WTC11 (cell line): ENCODE measurements at regions not wholly inside any gene's neighbourhood (a gene's known extent, or its start where the extent isn't known, plus 50 kb on each side); places are given as distances from the start of the nearest gene placed in this dataset.

Source experiments
- CTCF ChIP-seq: fragments of 200-600 bp; IDR thresholded peaks from 2 replicates; pipeline ENCODE4 v1.8.0; 2022; ENCODE audit warnings: antibody characterized with exemption
- E2F5 ChIP-seq: sonication (generic); formaldehyde crosslinking; IDR thresholded peaks from 2 replicates; pipeline ENCODE4 v1.8.1; 2022; ENCODE audit warnings: mild to moderate bottlenecking, moderate library complexity, missing genetic modification reagents
- FOXJ3 ChIP-seq: sonication (generic); formaldehyde crosslinking; IDR thresholded peaks from 2 replicates; pipeline ENCODE4 v1.9.0; 2021; ENCODE audit warnings: missing genetic modification reagents, mild to moderate bottlenecking, borderline replicate concordance
- KAT7 ChIP-seq: sonication (generic); formaldehyde crosslinking; IDR thresholded peaks from 2 replicates; pipeline ENCODE4 v1.8.1; 2023; ENCODE audit warnings: missing genetic modification reagents, mild to moderate bottlenecking, borderline replicate concordance
- NR1H2 ChIP-seq: sonication (generic); formaldehyde crosslinking; IDR thresholded peaks from 2 replicates; pipeline ENCODE4 v1.9.0; 2021; ENCODE audit warnings: mild to moderate bottlenecking, moderate library complexity, missing genetic modification reagents
- SP1 ChIP-seq: sonication (generic); formaldehyde crosslinking; conservative IDR thresholded peaks from 2 replicates; pipeline ENCODE4 v1.8.1; 2022; ENCODE audit warnings: missing genetic modification reagents
- USF2 ChIP-seq: sonication (generic); formaldehyde crosslinking; IDR thresholded peaks from 2 replicates; pipeline ENCODE4 v1.8.1; 2023; ENCODE audit warnings: mild to moderate bottlenecking, missing genetic modification reagents, moderate library complexity
- ZNF416 ChIP-seq: fragments of 250-450 bp; sonication (Bioruptor Pico); IDR thresholded peaks from 2 replicates; pipeline ENCODE4 v1.9.0; 2021; ENCODE audit warnings: mild to moderate bottlenecking, inconsistent platforms

GRCh38 chr11:97691061-97691460 is 1301.2 kb downstream of the JRKL start:
- no peak for TF ChIP-seq SP1 (CRISPR knock-in tag)
- no peak for TF ChIP-seq FOXJ3
- TF ChIP-seq KAT7: no peak
- no peak for TF ChIP-seq NR1H2
- no peak for TF ChIP-seq CTCF
- no peak for TF ChIP-seq ZNF416 (CRISPR knock-in tag)
- no peak for TF ChIP-seq USF2 (CRISPR knock-in tag)
- no peak for TF ChIP-seq E2F5
